H1 (cell line): ENCODE measurements at regions not wholly inside any gene's neighbourhood (a gene's known extent, or its start where the extent isn't known, plus 50 kb on each side); places are given as distances from the start of the nearest gene placed in this dataset.
A peak's percentile ranks its signal among the peaks of the same experiment; 100 is the strongest.

Experiments used
- CTCF ChIA-PET: fragments of 300-600 bp; sonication (Branson Sonifier 250); formaldehyde crosslinking; loops from one replicate; lab custom pipeline; 2021; ENCODE audit not compliant: partially characterized antibody; lab: Charles Lee
- POLR2A ChIA-PET: fragments of 300-600 bp; sonication (Branson Sonifier 250); formaldehyde crosslinking; loops from one replicate; lab custom pipeline; 2021; ENCODE audit warnings: inconsistent platforms; ENCODE audit not compliant: partially characterized antibody; lab: Charles Lee
- DNase-seq, 2 experiments: peaks; one replicate each; pipeline versions ENCODE4 v3.0.0 to v3.0.0-alpha.2; 2010 to 2022; ENCODE audit warnings: low spot score in 2 of 2, low read depth in 1 of 2, mixed read lengths in 1 of 2
- FAIRE-seq: peaks from 2 replicates; lab custom pipeline; 2011; peaks lifted over from hg19 to GRCh38; lab: Jason Lieb, UNC
- H2AFZ ChIP-seq: 2 replicates; pipeline ENCODE4 v1.8.1; 2012; ENCODE audit warnings: low read length, inconsistent platforms
- H2AK5ac ChIP-seq: 2 replicates; pipeline ENCODE4 v1.6.1; 2013; ENCODE audit warnings: low read depth, low read length
- H2BK120ac ChIP-seq: replicated peaks from 2 replicates; pipeline ENCODE3; 2013; ENCODE audit warnings: low read depth, low read length, inconsistent platforms
- H2BK12ac ChIP-seq: 2 replicates; pipeline ENCODE4 v1.6.1; 2013; ENCODE audit warnings: low read depth, low read length
- H2BK15ac ChIP-seq: 2 replicates; pipeline ENCODE4 v1.6.1; 2013; ENCODE audit warnings: low read length
- H2BK20ac ChIP-seq: 2 replicates; pipeline ENCODE4 v1.6.1; 2013; ENCODE audit warnings: low read length
- H2BK5ac ChIP-seq: 2 replicates; pipeline ENCODE4 v1.6.1; 2013; ENCODE audit warnings: low read depth, low read length
- H3K14ac ChIP-seq: 2 replicates; pipeline ENCODE4 v1.6.1; 2013; ENCODE audit warnings: inconsistent platforms; ENCODE audit not compliant: insufficient read length
- H3K18ac ChIP-seq: 2 replicates; pipeline ENCODE4 v1.6.1; 2013; ENCODE audit warnings: low read length; ENCODE audit errors: extremely low read depth
- H3K23ac ChIP-seq: 2 replicates; pipeline ENCODE4 v1.6.1; 2013; ENCODE audit warnings: inconsistent platforms; ENCODE audit not compliant: insufficient read length
- H3K23me2 ChIP-seq: 2 replicates; pipeline ENCODE4 v1.6.1; 2013; ENCODE audit warnings: low read depth, low read length
- H3K27ac ChIP-seq: 2 replicates; pipeline ENCODE4 v1.6.1; 2011; ENCODE audit warnings: low read depth, low read length, inconsistent platforms
- H3K27me3 ChIP-seq, 4 experiments: replicated peaks in 1 of 4; 1 replicate in 1 of 4; 2 replicates in 3 of 4; pipeline versions ENCODE4 v1.6.1 to v1.8.1; 2011 to 2013; ENCODE audit warnings: low read length in 3 of 4, mild to moderate bottlenecking in 3 of 4, inconsistent platforms in 2 of 4, mixed read lengths in 2 of 4, moderate library complexity in 1 of 4; ENCODE audit not compliant: control insufficient read depth in 3 of 4, insufficient read depth in 3 of 4; ENCODE audit errors: extremely low read depth in 1 of 4
- H3K36me3 ChIP-seq, 4 experiments: 2 replicates each; pipeline versions ENCODE4 v1.6.1 to v1.8.1; 2011 to 2013; ENCODE audit warnings: mild to moderate bottlenecking in 4 of 4, low read length in 3 of 4, moderate library complexity in 2 of 4, control low read depth in 1 of 4, inconsistent platforms in 1 of 4; ENCODE audit not compliant: insufficient read depth in 4 of 4, control insufficient read depth in 2 of 4
- H3K4ac ChIP-seq: replicated peaks from 2 replicates; pipeline ENCODE3; 2013; ENCODE audit warnings: low read length, low read depth, mixed read lengths, inconsistent platforms; ENCODE audit not compliant: insufficient read length
- H3K4me1 ChIP-seq, 4 experiments: replicated peaks in 1 of 4; 1 replicate in 1 of 4; 2 replicates in 3 of 4; pipeline versions ENCODE4 v1.6.1 to v1.8.1; 2011 to 2013; ENCODE audit warnings: low read length in 3 of 4, inconsistent platforms in 2 of 4, mixed read lengths in 1 of 4; ENCODE audit not compliant: insufficient read depth in 4 of 4, control insufficient read depth in 3 of 4
- H3K4me2 ChIP-seq, 2 experiments: 2 replicates each; pipeline versions ENCODE4 v1.6.1 to v1.8.1; 2011 to 2013; ENCODE audit warnings: low read depth in 2 of 2, low read length in 2 of 2, control low read depth in 1 of 2, inconsistent platforms in 1 of 2, mild to moderate bottlenecking in 1 of 2; ENCODE audit not compliant: insufficient read depth in 1 of 2
- H3K4me3 ChIP-seq, 4 experiments: fragments of 200-600, 300-600 bp in 1 of 4; sonication (generic), shearing (Covaris generic), sonication (Bioruptor Twin) in 1 of 4; 2 replicates each; pipeline versions ENCODE4 v1.5.1 to v1.8.1; 2011 to 2016; ENCODE audit warnings: low read length in 4 of 4, low read depth in 3 of 4, control low read depth in 2 of 4, inconsistent platforms in 2 of 4, mild to moderate bottlenecking in 2 of 4, mixed read lengths in 1 of 4, moderate library complexity in 1 of 4; ENCODE audit not compliant: insufficient read depth in 2 of 4; ENCODE audit errors: extremely low read depth in 1 of 4
- H3K56ac ChIP-seq: replicated peaks from 2 replicates; pipeline ENCODE3; 2013; ENCODE audit warnings: low read depth, mild to moderate bottlenecking, mixed read lengths, low read length, inconsistent platforms; ENCODE audit not compliant: insufficient read length
- H3K79me1 ChIP-seq: 2 replicates; pipeline ENCODE4 v1.6.1; 2013; ENCODE audit warnings: low read depth, low read length, control low read depth
- H3K79me2 ChIP-seq, 2 experiments: 2 replicates each; pipeline versions ENCODE4 v1.6.1 to v1.8.1; 2012 to 2013; ENCODE audit warnings: low read length in 2 of 2, mild to moderate bottlenecking in 2 of 2, inconsistent platforms in 1 of 2; ENCODE audit not compliant: insufficient read depth in 2 of 2, control insufficient read depth in 1 of 2
- H3K9ac ChIP-seq, 4 experiments: replicated peaks in 1 of 4; 1 replicate in 1 of 4; 2 replicates in 3 of 4; pipeline versions ENCODE4 v1.6.1 to v1.8.1; 2011 to 2013; ENCODE audit warnings: low read depth in 3 of 4, low read length in 3 of 4, control low read depth in 2 of 4, mild to moderate bottlenecking in 2 of 4, moderate library complexity in 2 of 4, inconsistent platforms in 1 of 4; ENCODE audit errors: extremely low read depth in 1 of 4
- H3K9me3 ChIP-seq, 2 experiments: 2 replicates each; pipeline versions ENCODE4 v1.6.1 to v1.8.1; 2012 to 2013; ENCODE audit warnings: mild to moderate bottlenecking in 2 of 2, moderate library complexity in 2 of 2, control low read depth in 1 of 2, inconsistent platforms in 1 of 2, low read depth in 1 of 2, low read length in 1 of 2, mixed read lengths in 1 of 2; ENCODE audit not compliant: insufficient read depth in 2 of 2
- H4K20me1 ChIP-seq, 2 experiments: replicated peaks in 1 of 2; 2 replicates each; pipeline versions ENCODE3 to v1.8.1; 2011 to 2013; ENCODE audit warnings: inconsistent platforms in 2 of 2, low read length in 2 of 2, mild to moderate bottlenecking in 1 of 2; ENCODE audit not compliant: insufficient read depth in 2 of 2, control insufficient read depth in 1 of 2
- H4K5ac ChIP-seq: 2 replicates; pipeline ENCODE4 v1.6.1; 2013; ENCODE audit warnings: low read length, low read depth, mixed read lengths, inconsistent platforms; ENCODE audit not compliant: insufficient read length
- H4K8ac ChIP-seq: 2 replicates; pipeline ENCODE4 v1.8.0; 2013; ENCODE audit warnings: mild to moderate bottlenecking, moderate library complexity, low read length, inconsistent platforms; ENCODE audit not compliant: insufficient read depth; ENCODE audit errors: extremely low read depth
- H4K91ac ChIP-seq: replicated peaks from 2 replicates; pipeline ENCODE3; 2013; ENCODE audit warnings: low read length, mixed read lengths, inconsistent platforms; ENCODE audit not compliant: insufficient read length
- RAD21 ChIP-seq, 2 experiments: IDR thresholded peaks in 1 of 2; conservative IDR thresholded peaks in 1 of 2; 2 replicates each; pipeline ENCODE4 v1.6.1; 2011; ENCODE audit warnings: low read depth in 2 of 2, low read length in 2 of 2, improper control_type of control experiment in 1 of 2, inconsistent platforms in 1 of 2, mild to moderate bottlenecking in 1 of 2, moderate library complexity in 1 of 2
- RFX5 ChIP-seq: IDR thresholded peaks from 2 replicates; pipeline ENCODE4 v1.6.1; 2011; ENCODE audit warnings: low read depth, low read length, improper control_type of control experiment, borderline replicate concordance
- WGBS, 2 experiments: shearing (Covaris generic) in 1 of 2; methylation state at CpG; one replicate each; pipeline versions ENCODE4 v1.1.6 to v1.1.7; 2013 to 2015; ENCODE audit warnings: low lambda C conversion rate in 2 of 2, mixed read lengths in 2 of 2, inconsistent platforms in 1 of 2, low coverage in 1 of 2, missing lambda C conversion rate in 1 of 2; ENCODE audit not compliant: insufficient replicate concordance in 2 of 2, insufficient coverage in 1 of 2, insufficient read length in 1 of 2; ENCODE audit errors: extremely low coverage in 1 of 2, missing lambda C conversion rate in 1 of 2; 5-methylcytosine and 5-hydroxymethylcytosine counted together
- TF ChIP-seq, protein P1 (sequence below), 3 experiments: IDR thresholded peaks; 1 replicate in 2 of 3; 2 replicates in 1 of 3; pipeline versions ENCODE4 v1.5.1 to v1.6.1; 2011; ENCODE audit warnings: low read length in 3 of 3, mild to moderate bottlenecking in 3 of 3, inconsistent platforms in 2 of 3, low read depth in 1 of 3, moderate library complexity in 1 of 3; ENCODE audit not compliant: insufficient read depth in 1 of 3; ENCODE audit errors: control extremely low read depth in 1 of 3

DNA sequence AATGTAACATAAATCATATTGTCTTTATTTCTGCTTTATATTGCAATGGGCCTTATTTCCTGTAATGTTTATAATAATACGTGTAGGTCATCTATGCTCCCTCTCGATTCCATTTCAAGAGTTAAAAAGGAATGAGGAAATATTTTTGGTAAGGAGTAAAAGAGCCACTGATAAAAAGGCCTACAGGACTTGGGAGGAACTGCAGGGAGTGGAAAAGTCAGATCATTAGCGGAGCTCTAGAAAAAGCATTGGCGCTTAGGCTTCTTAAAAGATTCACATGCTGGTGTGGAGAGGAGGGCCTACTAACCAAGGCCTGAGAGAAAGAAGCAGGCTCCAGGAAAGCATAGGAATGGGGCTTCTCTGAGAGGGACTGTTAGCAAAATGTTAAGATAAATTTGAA, 82.9 kb upstream of the PNPLA4 start:
- Histone ChIP-seq H4K20me1 (no peaks in the 10 kb centered on the region), H2BK5ac (no peak overlapping the region), H3K79me2 (no peaks in the 10 kb centered on the region), H3K27me3 (no peaks in the 10 kb centered on the region), H3K79me1 (no peaks in the 10 kb centered on the region), H3K23me2 (no peaks in the 10 kb centered on the region), H2AFZ (no peak overlapping the region), H3K4me3 (no peak overlapping the region), H3K9me3 (no peaks in the 10 kb centered on the region), H4K91ac (no peak overlapping the region), H2BK20ac (no peak overlapping the region), H3K27ac (no peak overlapping the region), H3K23ac (no peak overlapping the region), H3K14ac (no peak overlapping the region), H3K18ac (no peak overlapping the region), H3K4me1 (no peaks in the 10 kb centered on the region; a peak in 1 of 7 replicates), H2BK12ac (no peak overlapping the region), H2BK120ac (no peak overlapping the region), H3K56ac (no peak overlapping the region), H2AK5ac (no peak overlapping the region), H3K4ac (no peak overlapping the region), H3K36me3 (no peaks in the 10 kb centered on the region), H3K4me2 (no peak overlapping the region), H4K5ac (no peak overlapping the region), H2BK15ac (no peak overlapping the region), H3K9ac (no peak overlapping the region), H4K8ac (no peak overlapping the region)
- TF ChIP-seq RAD21 (IDR thresholded peaks at IDR 0.05 in 1 of 2, conservative IDR thresholded peaks at IDR 0.05 in 1 of 2; ENCODE audit: low read depth in 2 of 2, low read length in 2 of 2) (peak in 1 of 2 experiments; percentile 7; a peak in 1 of 4 replicates), RFX5 (no peak)
- TF ChIP-seq, protein P1, sequence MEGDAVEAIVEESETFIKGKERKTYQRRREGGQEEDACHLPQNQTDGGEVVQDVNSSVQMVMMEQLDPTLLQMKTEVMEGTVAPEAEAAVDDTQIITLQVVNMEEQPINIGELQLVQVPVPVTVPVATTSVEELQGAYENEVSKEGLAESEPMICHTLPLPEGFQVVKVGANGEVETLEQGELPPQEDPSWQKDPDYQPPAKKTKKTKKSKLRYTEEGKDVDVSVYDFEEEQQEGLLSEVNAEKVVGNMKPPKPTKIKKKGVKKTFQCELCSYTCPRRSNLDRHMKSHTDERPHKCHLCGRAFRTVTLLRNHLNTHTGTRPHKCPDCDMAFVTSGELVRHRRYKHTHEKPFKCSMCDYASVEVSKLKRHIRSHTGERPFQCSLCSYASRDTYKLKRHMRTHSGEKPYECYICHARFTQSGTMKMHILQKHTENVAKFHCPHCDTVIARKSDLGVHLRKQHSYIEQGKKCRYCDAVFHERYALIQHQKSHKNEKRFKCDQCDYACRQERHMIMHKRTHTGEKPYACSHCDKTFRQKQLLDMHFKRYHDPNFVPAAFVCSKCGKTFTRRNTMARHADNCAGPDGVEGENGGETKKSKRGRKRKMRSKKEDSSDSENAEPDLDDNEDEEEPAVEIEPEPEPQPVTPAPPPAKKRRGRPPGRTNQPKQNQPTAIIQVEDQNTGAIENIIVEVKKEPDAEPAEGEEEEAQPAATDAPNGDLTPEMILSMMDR (IDR thresholded peaks at IDR 0.05; ENCODE audit: control extremely low read depth in 1 of 3, insufficient read depth in 1 of 3, low read depth in 1 of 3, low read length in 3 of 3): peak in 1 of 3 experiments; percentile 28; a peak in 2 of 4 replicates
- WGBS, 2 experiments: 62% methylated on average over 4 of the region's 4 CpGs; no CpG with 5 or more reads in 1 of the 2 experiments
- FAIRE-seq (no peak), DNase-seq (no peak)
- POLR2A ChIA-PET: no interaction called here
- CTCF ChIA-PET: interaction anchor here (0.7 to 1.4 kb wide), 5 partner anchors 33 to 647 kb away, joined by 3 to 5 read pairs (median 4); no protein-coding TSS in a partner anchor
